ENCODE measurements at regions not wholly inside any gene's neighbourhood (a gene's known extent, or its start where the extent isn't known, plus 50 kb on each side); places are given as distances from the start of the nearest gene placed in this dataset.
"Not testable (repeated sequence)": the region's sequence is repeated elsewhere in the genome, so short reads cannot be mapped to it uniquely, and the experiment has no call there.

DNA sequence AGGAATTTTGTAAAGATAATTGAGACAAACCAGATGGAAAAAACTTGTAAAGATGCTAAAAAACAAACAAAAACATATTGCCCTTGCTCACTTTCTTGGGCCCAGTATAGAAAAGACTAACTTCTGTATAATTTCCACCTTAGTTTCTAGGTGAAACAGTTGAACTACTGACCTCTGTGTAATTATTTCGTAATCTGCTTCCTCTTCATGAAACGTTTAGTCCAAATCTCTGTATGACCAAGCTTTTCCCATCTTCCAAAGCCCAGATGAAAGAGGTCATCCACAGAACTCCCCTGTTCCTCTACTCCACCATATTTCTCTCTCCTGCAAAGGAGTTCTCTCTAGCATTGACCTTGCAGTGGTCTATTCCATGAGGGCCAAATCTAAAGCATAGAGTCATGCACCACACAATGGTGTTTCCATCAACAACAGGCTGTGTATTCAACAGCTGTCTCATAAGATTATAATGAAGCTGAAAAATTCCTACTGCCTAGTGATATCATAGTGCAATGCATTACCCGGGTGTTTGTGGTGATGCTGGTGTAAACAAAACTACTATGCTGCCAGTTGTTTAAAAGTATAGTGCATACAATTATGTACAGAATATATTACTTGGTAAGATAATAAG is 647.6 kb downstream of the TNS3 start:
- no peak for DNase-seq (ENCODE audit: low spot score)

- no peak for DNase-seq (ENCODE audit: low spot score)
These were observed 648.3 kb downstream of the TNS3 start for GRCh38 chr7:46933596-46933995.

GRCh38 chr7:46932676-46933424 is 649.1 kb downstream of the TNS3 start:
- DNase-seq (ENCODE audit: low spot score), result no peak

DNA sequence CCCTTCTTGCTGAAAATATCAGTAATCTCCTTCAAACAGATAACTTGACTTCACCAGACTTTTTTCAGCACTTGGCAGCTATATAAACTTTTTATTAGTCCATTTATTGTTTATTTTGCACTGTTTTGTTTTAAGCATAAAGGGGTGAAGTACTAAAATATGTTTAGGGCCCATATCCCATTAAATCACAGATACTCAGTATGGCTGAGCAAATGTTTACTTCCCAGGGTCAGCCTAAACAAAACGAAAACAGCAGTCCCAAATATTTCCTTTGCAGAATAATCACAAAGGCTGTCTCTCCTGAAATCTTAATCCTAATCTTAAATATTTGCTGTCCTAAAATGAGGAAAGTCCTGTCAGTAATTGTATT is 649.6 kb downstream of the TNS3 start:
- DNase-seq (ENCODE audit: low spot score), result no peak

DNA sequence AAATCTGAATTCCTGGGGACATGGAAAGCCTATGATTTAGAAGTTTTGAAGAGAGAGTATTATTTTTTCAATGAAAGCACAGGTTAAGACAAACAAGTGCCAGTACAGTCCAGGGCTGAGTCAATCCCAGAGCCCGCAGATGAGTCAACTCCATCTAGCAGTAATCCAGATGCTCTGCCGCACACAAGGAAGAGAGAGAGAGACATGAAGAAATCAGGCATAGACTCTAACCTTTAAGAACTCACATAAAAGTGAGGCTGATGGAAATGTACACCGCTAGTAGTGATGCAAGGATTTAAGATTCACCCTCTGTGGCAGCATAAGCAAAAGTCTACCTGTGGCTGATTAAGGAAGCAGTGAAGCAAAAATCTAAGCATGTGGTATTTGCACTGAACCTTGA is 651.5 kb downstream of the TNS3 start:
- no peak for DNase-seq (ENCODE audit: low spot score)

GRCh38 chr7:46929359-46929758 is 652.6 kb downstream of the TNS3 start:
- no peak for DNase-seq (ENCODE audit: low spot score)

DNA sequence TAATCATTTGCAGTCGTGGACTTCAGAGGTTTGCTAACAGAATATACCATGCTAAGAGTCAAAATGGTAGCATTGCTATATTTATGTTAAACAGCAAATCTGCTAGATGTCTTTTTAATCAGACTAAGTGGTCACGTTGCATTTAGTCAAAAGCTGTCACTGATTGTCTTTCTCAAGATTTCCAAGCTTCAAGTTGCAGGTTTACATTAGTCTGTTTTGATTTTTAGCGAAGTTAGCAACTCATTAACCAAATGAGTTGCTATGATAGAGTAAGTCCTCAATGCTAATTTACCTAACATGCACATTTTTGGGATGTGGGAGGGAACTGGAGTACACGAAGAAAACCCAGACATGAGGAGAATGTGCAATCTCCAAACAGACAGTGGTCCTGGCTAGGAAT is 653.2 kb downstream of the TNS3 start:
- no peak for DNase-seq (ENCODE audit: low spot score)

- no peak for DNase-seq (ENCODE audit: low spot score)
These were observed 654.6 kb downstream of the TNS3 start for GRCh38 chr7:46927131-46927810.

DNA sequence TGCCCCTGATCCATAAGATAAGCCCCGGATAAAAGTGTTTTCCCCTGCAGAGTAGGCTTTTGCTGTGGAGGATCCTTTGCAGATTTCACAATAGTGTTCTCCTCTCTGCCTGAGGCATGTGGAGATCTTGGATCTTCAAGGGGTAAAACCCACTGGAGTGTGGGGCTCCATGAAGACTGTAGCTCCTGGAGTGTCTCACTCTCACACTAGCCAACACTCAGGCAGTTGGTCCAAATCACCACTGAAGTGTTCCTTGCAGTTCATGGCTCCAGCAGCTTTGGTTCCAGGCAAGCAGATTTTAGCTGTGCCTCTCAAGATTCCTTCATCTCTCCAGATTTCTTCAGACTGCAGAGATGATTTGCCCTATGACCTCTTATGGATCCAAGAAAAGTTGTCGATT is 665.3 kb downstream of the TNS3 start:
- no peak for DNase-seq (ENCODE audit: low spot score)

- no peak for DNase-seq (ENCODE audit: low spot score)
These were observed 669.2 kb downstream of the TNS3 start for GRCh38 chr7:46912692-46913091.

- DNase-seq (ENCODE audit: low spot score), result no peak
These were observed 672.3 kb downstream of the TNS3 start for GRCh38 chr7:46909601-46910051.

DNA sequence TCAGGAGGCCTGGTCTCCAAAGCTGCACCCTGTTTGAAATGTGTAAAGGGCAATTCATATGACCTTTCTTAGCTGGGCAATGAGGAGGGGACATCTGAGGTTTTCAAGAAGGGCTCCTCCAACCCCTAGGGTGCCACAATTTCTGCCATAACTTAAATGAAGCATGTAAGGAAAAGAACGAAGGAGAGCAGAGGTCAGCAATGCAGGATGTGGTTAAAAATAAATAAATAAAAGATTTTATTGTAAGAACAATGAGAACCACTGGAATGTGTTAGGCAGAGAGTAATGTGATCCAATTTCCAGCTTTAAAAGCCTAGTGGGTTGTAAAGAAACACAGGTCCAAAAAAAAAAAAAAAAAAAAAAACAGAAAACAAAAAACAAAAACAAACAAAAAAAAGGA is 673.1 kb downstream of the TNS3 start:
- no peak for DNase-seq (ENCODE audit: low spot score)

- not testable (repeated sequence) for DNase-seq (ENCODE audit: low spot score)
These were observed 677.4 kb downstream of the TNS3 start for GRCh38 chr7:46904523-46904922.

DNA sequence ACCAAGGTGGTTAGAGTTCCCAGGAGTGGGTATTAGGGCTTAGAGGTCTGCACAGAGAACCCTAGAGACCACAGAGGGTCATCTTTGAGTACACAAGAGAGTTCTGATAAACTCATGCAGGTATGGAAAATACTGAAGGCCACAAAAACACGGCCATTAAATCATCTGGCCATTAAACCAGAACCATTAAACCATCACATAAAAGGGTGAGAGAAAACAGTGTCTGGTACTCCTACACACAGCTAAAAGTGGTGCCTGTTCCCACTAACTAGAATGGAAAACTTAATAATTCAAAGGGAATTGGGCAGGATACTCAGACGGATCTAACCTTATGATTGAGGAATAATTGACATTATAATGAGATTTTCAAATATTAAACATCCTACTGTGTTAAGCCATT is 679.4 kb downstream of the TNS3 start:
- no peak for DNase-seq (ENCODE audit: low spot score)

DNA sequence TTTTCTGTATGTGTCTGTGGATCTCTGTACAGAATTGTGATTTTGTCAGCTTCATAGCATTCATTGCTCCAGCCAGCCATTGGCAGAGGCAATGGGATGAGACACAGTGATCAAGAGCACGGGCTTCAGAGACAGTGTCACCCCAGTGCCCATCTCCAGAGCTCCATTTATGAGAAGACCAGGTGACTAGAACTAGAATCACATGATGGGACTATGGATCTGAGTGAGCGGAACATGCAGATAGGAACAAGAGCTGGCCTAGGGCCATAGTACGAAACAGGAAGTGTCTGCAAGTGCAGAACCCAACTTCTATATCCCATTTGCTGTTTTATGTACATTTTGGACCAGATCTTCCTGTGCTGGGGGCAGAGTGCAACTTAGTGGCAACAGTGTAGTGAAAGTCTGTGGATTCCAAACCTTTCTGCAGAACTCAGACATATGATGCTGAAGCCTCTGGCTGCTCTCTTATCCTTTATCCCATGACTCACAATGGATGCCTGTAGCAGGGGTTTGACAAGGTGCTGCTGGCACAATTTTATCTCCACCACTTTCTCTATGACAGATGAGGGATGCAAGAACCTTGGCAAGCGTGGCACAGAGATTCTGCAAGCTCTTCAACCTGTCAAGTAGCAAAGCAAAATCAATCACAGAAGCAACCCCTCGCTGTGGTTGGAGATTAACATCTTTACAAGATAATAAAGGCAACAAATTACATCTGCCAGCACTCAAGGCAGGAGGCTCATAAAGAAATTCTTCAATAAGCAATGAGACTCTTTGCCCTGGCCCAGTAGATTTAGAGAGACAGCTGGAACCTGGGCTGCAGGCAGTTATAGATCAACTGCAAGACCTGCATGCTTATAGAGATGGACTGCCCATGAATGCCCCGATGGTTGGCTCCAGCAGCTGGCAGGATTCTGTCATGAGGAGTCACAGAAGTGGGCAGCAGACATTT is 681.3 kb downstream of the TNS3 start:
- DNase-seq (ENCODE audit: low spot score), result no peak

DNA sequence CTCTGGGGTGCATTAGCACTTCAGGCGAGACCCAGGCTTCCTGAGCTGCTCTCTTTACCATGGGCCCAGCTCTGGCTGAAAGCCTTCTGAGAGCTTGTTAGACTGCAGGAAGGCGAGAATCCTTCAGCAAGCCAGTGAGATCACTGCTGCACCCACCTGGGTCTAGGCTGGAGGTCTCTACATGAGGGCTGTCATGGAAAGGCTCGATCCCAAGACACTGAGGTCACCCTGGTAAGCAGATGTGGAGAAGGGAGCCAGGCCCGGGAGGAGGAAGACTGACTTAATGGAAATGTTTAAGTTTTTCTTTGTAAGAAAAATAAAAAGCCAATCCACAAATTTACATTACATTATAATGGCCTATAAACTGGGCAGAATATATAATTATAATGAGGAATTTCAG is 684.5 kb downstream of the TNS3 start:
- DNase-seq (ENCODE audit: low spot score), result no peak

DNA sequence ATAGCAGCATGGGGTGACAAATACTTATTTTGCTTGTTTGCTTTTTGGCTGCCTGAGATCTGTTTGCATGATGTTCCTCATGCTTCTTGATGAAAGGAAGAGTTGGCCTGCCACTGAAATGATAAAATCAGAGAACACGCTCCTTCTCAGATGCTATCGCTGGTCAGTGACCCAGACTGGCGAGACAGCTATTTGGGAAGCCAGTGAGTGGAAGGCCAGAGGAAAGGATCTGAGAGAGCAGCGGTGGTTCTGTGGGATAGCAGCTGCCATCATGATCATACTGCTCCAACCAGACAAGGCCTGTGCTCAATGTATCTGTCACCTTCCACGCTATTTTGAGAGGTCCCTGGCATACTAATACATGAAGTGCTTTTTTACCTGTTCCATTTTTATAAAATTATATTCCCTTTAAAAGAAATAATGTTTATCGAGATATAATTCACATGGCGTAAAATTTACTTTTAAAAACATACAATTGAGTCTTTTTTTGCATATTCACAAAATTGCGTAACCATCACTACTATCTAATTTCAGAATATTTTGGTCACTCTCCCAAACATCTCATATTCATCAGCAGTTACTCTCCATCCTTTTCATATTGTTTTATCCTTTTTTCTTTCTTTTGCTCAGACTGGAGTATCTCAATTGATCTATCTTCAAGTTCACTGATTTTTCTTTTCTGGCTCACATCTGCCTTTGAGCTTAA is 695.1 kb downstream of the TNS3 start:
- DNase-seq (ENCODE audit: low spot score), result no peak

DNA sequence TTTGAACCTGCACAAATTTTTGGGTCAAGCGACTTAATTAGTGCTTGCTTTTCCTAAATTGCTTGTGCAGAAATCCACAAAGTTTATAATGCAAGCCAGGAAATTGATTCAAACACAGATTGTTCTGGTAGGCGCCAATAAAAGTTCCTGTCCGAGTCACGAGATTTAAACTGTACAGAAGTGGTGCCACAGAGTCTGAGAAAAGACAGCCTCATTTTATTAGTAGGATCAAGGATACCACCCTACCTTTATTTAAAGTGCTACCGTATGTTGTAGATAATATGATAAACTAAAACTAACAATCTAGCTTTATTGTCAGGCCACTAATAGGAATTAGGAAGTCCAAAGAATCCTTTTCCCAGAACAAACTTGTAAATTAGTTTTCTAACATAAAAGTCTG is 696.7 kb downstream of the TNS3 start:
- DNase-seq (ENCODE audit: low spot score), result no peak

DNA sequence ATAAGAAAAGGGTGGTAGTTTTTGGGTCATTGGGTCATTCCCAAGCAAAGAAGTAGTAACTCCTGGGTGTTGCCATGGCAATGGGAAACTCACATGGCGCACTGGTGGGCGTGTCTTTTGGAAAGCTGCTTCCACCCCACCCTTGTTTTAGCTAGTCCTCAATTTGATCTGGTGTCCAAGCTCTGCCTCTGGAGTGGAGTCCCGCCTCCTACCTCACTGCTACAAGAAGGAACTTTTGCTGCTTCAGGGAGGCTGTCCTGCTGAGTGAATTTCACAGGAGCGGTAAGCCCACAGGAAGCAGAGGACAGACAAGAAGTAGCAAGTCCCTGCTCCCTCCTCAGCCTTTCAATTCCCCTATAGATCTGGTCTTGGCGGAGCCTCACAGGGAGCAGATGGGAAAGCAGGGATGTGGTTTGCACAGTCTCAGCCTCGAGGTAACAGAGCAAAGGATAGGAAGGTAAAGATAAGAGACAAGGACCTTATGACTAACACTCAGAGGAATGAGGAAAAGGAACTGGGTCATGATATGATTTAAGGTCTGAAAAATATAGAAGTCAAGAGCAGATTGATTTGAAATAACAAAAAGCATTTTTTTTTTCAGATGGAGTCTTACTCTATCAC is 700.3 kb downstream of the TNS3 start:
- no peak for DNase-seq (ENCODE audit: low spot score)

GRCh38 chr7:46880508-46881196 is 701.3 kb downstream of the TNS3 start:
- no peak for DNase-seq (ENCODE audit: low spot score)
